OCI-LY1 (cell line): ENCODE measurements at regions not wholly inside any gene's neighbourhood (a gene's known extent, or its start where the extent isn't known, plus 50 kb on each side); places are given as distances from the start of the nearest gene placed in this dataset.

Experiments
- H2AFZ ChIP-seq: fragments of 200-600 bp; sonication (generic), shearing (Covaris generic); 2 replicates; pipeline ENCODE4 v1.6.0; 2014; ENCODE audit warnings: antibody characterized with exemption, mild to moderate bottlenecking, low read length
- H3F3A ChIP-seq: fragments of 200-600 bp; sonication (generic), shearing (Covaris generic); 2 replicates; pipeline ENCODE4 v1.6.0; 2014; ENCODE audit warnings: mild to moderate bottlenecking, antibody characterized with exemption, low read length, moderate library complexity; ENCODE audit not compliant: insufficient read depth
- H3K27ac ChIP-seq: fragments of 200-600 bp; sonication (generic); 2 replicates; pipeline ENCODE4 v1.5.1; 2014; ENCODE audit warnings: low read length, mixed run types, mild to moderate bottlenecking, low read depth; ENCODE audit not compliant: poor library complexity, severe bottlenecking
- H3K27me3 ChIP-seq: fragments of 200-600 bp; sonication (generic); 2 replicates; pipeline ENCODE4 v1.6.0; 2014; ENCODE audit warnings: antibody characterized with exemption, mild to moderate bottlenecking, low read length, moderate library complexity; ENCODE audit not compliant: insufficient read depth
- H3K36me3 ChIP-seq: fragments of 200-600 bp; sonication (generic); 2 replicates; pipeline ENCODE4 v1.6.1; 2014; ENCODE audit warnings: mild to moderate bottlenecking, antibody characterized with exemption, low read length, moderate library complexity, mixed read lengths; ENCODE audit not compliant: insufficient read depth
- H3K4me1 ChIP-seq: fragments of 200-600 bp; sonication (generic); 2 replicates; pipeline ENCODE4 v1.5.1; 2014; ENCODE audit warnings: mild to moderate bottlenecking, low read length, moderate library complexity; ENCODE audit not compliant: insufficient read depth, severe bottlenecking
- H3K4me2 ChIP-seq: fragments of 200-600 bp; sonication (generic), shearing (Covaris generic); 2 replicates; pipeline ENCODE4 v1.6.1; 2014; ENCODE audit warnings: low read length
- H3K4me3 ChIP-seq: fragments of 200-600 bp; sonication (generic); 2 replicates; pipeline ENCODE4 v1.5.1; 2014; ENCODE audit warnings: low read length, low read depth, mild to moderate bottlenecking, mixed read lengths; ENCODE audit not compliant: poor library complexity, severe bottlenecking
- H3K79me2 ChIP-seq: fragments of 200-600 bp; shearing (Covaris generic); 2 replicates; pipeline ENCODE4 v1.6.1; 2016; ENCODE audit warnings: mixed run types, low read length, mixed read lengths; ENCODE audit not compliant: insufficient read depth
- H3K9ac ChIP-seq: fragments of 200-600 bp; sonication (generic), shearing (Covaris generic); 2 replicates; pipeline ENCODE4 v1.6.1; 2014; ENCODE audit warnings: mild to moderate bottlenecking, low read length, mixed read lengths
- H3K9me2 ChIP-seq: fragments of 200-600 bp; sonication (generic), shearing (Covaris generic); 2 replicates; pipeline ENCODE4 v1.6.1; 2014; ENCODE audit warnings: low read depth, mild to moderate bottlenecking, low read length, mixed read lengths
- H3K9me3 ChIP-seq: fragments of 200-600 bp; shearing (Covaris generic); 2 replicates; pipeline ENCODE4 v1.6.1; 2014; ENCODE audit warnings: low read length, mixed read lengths
- H4K20me1 ChIP-seq: fragments of 200-600 bp; sonication (generic), shearing (Covaris generic); 2 replicates; pipeline ENCODE4 v1.6.0; 2016; ENCODE audit warnings: mild to moderate bottlenecking, low read length; ENCODE audit not compliant: insufficient read depth
- EZH2 ChIP-seq: fragments of 200-600 bp; sonication (generic), shearing (Covaris generic); IDR thresholded peaks from 2 replicates; pipeline ENCODE4 v1.8.0; 2017; ENCODE audit warnings: borderline replicate concordance, mixed run types, mild to moderate bottlenecking, antibody characterized with exemption, low read length, moderate library complexity, mixed read lengths
- TF ChIP-seq, protein P1 (sequence below): fragments of 200-600 bp; sonication (generic), shearing (Covaris generic); IDR thresholded peaks from 2 replicates; pipeline ENCODE4 v1.5.1; 2017; ENCODE audit warnings: mild to moderate bottlenecking, antibody characterized with exemption, low read length, moderate library complexity, mixed read lengths

DNA sequence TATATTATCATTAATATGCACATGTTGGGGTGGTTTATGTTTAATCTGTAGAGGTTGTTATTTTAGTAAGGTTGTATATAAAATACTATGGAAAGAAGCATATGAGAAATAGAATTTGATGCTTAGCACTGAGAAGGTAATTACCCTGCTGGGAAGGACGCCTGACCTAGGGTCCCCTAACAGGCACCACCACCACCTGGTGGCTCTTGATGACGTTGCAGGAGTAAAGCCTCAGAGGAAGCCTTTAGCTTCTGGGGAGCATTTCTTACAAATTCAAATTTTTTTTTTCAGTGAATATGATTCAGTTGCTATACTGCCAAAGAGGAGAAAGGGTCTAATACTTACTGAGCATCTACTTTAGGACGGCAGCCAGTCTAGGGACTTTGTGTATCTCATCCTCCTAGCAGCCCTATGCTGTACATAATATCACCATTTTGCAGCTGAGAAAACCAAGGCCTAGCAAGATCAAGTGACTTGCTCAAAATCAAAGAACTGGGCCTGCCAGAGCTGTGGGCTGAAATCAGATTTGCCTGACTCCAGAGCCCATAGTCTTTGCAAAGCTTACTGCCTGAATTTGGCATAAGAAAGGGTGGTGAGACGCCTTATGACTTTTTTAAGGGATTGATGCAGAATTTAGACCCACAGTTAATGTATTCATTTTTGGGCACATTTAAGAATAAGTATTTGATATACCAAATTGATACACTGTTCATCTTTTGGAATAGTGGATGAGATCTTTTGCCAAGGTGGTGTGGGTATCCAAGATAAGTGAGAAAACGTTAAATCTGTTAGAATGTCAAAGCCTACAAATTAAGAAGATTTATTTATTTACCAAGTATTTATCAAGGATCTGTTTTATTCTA, 78.8 kb upstream of the GAREM1 start:
- no peak overlapping the region for H2AFZ ChIP-seq
- no peak overlapping the region for H3K9ac ChIP-seq
- H3K9me2 ChIP-seq: no peaks in the 10 kb centered on the region
- H3K4me2 ChIP-seq: no peak overlapping the region
- no peaks in the 10 kb centered on the region for H4K20me1 ChIP-seq
- H3K4me1 ChIP-seq: no peaks in the 10 kb centered on the region
- no peaks in the 10 kb centered on the region for H3K27me3 ChIP-seq
- H3K9me3 ChIP-seq: no peaks in the 10 kb centered on the region
- H3F3A ChIP-seq: no peaks in the 10 kb centered on the region
- H3K36me3 ChIP-seq: no peaks in the 10 kb centered on the region
- no peak overlapping the region for H3K27ac ChIP-seq
- no peak overlapping the region for H3K4me3 ChIP-seq
- H3K79me2 ChIP-seq: no peaks in the 10 kb centered on the region
- TF ChIP-seq, protein P1, sequence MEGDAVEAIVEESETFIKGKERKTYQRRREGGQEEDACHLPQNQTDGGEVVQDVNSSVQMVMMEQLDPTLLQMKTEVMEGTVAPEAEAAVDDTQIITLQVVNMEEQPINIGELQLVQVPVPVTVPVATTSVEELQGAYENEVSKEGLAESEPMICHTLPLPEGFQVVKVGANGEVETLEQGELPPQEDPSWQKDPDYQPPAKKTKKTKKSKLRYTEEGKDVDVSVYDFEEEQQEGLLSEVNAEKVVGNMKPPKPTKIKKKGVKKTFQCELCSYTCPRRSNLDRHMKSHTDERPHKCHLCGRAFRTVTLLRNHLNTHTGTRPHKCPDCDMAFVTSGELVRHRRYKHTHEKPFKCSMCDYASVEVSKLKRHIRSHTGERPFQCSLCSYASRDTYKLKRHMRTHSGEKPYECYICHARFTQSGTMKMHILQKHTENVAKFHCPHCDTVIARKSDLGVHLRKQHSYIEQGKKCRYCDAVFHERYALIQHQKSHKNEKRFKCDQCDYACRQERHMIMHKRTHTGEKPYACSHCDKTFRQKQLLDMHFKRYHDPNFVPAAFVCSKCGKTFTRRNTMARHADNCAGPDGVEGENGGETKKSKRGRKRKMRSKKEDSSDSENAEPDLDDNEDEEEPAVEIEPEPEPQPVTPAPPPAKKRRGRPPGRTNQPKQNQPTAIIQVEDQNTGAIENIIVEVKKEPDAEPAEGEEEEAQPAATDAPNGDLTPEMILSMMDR: peak; percentile 73
- no peak for TF ChIP-seq EZH2

DNA sequence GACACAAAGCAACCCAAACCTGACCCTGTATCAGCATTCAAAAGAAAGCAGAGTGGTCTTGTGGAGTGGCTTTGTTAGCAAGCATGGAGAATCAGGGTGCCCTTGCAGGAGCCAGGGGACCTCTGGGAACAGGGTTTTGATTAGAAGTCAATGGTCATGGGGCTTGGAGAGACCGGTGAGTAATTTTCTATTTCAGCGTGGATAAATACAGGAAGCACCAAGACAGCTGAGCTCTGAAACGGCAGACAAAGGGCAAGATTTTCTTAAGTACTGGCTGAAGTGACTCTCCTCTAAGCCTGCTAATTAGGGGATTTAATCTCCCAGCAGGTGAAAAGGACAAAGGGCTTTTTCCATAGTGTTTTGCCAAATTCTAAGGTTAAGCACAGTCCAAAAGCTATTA, 78.0 kb upstream of the GAREM1 start:
- Histone ChIP-seq H4K20me1 (no peaks in the 10 kb centered on the region), H3K36me3 (no peaks in the 10 kb centered on the region), H3K4me2 (no peak overlapping the region), H3K79me2 (no peaks in the 10 kb centered on the region), H3K9me3 (no peaks in the 10 kb centered on the region), H3K9me2 (no peaks in the 10 kb centered on the region), H3F3A (no peaks in the 10 kb centered on the region), H3K27ac (no peak overlapping the region), H3K27me3 (no peaks in the 10 kb centered on the region), H3K4me3 (no peak overlapping the region), H3K9ac (no peak overlapping the region), H3K4me1 (no peaks in the 10 kb centered on the region), H2AFZ (no peak overlapping the region)
- TF ChIP-seq, protein P1: no peak
- TF ChIP-seq EZH2: no peak

DNA sequence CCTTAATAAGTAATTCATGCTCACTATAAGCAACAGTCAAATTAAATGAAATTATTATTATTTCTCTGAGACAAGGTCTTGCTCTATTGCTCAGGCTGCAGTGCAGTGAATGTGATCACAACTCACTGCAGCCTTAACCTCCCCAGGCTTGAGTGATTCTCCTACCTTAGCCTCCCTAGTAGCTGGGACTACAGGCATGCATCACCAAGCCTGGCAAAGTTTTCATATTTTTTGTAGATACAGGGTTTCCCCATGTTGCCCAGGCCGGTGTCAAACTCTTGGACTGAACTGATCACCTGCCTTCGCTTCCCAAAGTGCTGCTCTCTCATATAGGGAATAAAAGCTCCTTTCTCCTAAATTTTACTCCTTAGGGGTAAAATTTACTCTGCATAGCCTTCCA, 74.9 kb upstream of the GAREM1 start:
- Histone ChIP-seq H3K9ac (no peak overlapping the region), H3K9me3 (no peaks in the 10 kb centered on the region), H3K79me2 (no peaks in the 10 kb centered on the region), H2AFZ (no peak overlapping the region), H3K27me3 (0 out of 2 replicates have a peak, but pooled peaks cover 4% of the 10 kb centered on the region), H3K36me3 (no peaks in the 10 kb centered on the region), H3K9me2 (no peaks in the 10 kb centered on the region), H3K4me3 (no peak overlapping the region), H3K4me1 (no peaks in the 10 kb centered on the region), H3K4me2 (no peak overlapping the region), H4K20me1 (no peaks in the 10 kb centered on the region), H3K27ac (no peak overlapping the region), H3F3A (no peaks in the 10 kb centered on the region)
- no peak for TF ChIP-seq EZH2
- TF ChIP-seq, protein P1: no peak
